ENCODE measurements at regions not wholly inside any gene's neighbourhood (a gene's known extent, or its start where the extent isn't known, plus 50 kb on each side); places are given as distances from the start of the nearest gene placed in this dataset.

GRCh38 chr12:38427442-38427841, 110.9 kb downstream of the ALG10B start (continued):
- TF ChIP-seq, protein P1, sequence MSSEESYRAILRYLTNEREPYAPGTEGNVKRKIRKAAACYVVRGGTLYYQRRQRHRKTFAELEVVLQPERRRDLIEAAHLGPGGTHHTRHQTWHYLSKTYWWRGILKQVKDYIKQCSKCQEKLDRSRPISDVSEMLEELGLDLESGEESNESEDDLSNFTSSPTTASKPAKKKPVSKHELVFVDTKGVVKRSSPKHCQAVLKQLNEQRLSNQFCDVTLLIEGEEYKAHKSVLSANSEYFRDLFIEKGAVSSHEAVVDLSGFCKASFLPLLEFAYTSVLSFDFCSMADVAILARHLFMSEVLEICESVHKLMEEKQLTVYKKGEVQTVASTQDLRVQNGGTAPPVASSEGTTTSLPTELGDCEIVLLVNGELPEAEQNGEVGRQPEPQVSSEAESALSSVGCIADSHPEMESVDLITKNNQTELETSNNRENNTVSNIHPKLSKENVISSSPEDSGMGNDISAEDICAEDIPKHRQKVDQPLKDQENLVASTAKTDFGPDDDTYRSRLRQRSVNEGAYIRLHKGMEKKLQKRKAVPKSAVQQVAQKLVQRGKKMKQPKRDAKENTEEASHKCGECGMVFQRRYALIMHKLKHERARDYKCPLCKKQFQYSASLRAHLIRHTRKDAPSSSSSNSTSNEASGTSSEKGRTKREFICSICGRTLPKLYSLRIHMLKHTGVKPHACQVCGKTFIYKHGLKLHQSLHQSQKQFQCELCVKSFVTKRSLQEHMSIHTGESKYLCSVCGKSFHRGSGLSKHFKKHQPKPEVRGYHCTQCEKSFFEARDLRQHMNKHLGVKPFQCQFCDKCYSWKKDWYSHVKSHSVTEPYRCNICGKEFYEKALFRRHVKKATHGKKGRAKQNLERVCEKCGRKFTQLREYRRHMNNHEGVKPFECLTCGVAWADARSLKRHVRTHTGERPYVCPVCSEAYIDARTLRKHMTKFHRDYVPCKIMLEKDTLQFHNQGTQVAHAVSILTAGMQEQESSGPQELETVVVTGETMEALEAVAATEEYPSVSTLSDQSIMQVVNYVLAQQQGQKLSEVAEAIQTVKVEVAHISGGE (CRISPR knock-in tag; IDR thresholded peaks at IDR 0.05) = no peak
- no peak for TF ChIP-seq ZKSCAN8 (CRISPR knock-in tag; IDR thresholded peaks at IDR 0.05)

DNA sequence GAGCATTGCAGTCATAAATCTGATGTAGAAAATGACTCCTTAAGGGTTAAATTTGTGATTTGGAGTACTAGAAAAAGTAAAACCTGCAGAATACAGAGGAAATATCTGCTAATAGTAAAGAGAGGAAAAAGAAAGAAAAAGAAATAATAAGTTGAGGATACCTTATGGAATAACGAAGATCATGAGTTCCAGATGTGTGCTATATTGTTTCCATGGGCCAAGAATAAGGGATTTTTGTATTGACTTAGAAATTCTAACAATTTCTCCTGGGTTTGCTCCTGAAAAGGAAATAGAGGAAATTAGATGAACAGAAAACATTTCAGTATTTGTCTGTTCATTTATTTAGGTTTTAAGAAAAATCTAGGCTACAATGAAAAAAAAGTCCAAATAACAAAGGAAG, 115.3 kb downstream of the ALG10B start:
- DNase-seq (ENCODE audit: extremely low read depth in 1 of 4, low spot score in 3 of 4) (no peak), ATAC-seq (no peak), FAIRE-seq (no peak)
- POLR2A ChIA-PET = no interaction called here
- no peaks in the 10 kb centered on the region for H3K27me3 ChIP-seq (ENCODE audit: control insufficient read depth in 2 of 2, insufficient read depth in 2 of 2, low read length in 2 of 2)
- CTCF ChIA-PET (ENCODE audit: low intra/inter-chr PET ratio) = no interaction called here
- no peaks in the 10 kb centered on the region for H3K79me2 ChIP-seq (ENCODE audit: control insufficient read depth, insufficient read depth, low read length)
- in situ Hi-C loops (cut with MboI) (no loop called here), intact Hi-C loops (cut with micrococcal nuclease) (no loop called here)
- H3K27ac ChIP-seq (ENCODE audit: extremely low read depth, low read depth, low read length) = no peak overlapping the region
- no TSS peak for BruUV-seq (replicated peaks)
- H3K4me1 ChIP-seq (replicated peaks in 1 of 2; ENCODE audit: control insufficient read depth in 2 of 2, insufficient read depth in 2 of 2, low read length in 2 of 2) = no peaks in the 10 kb centered on the region
- H3K4me2 ChIP-seq (ENCODE audit: insufficient read depth, low read length) = no peak overlapping the region
- no peaks in the 10 kb centered on the region for H3K36me3 ChIP-seq (ENCODE audit: control insufficient read depth, insufficient read depth, low read length)
- WGBS (ENCODE audit: insufficient coverage, low coverage, missing lambda C conversion rate) = 0% methylated on average over 1 of the region's 1 CpG
- H3K4me3 ChIP-seq = no peak overlapping the region
- H2AFZ ChIP-seq (ENCODE audit: low read depth, low read length) = no peak overlapping the region
- 0 out of 2 replicates have a peak, but pooled peaks cover 2% of the 10 kb centered on the region for H3K9me3 ChIP-seq (replicated peaks; ENCODE audit: control insufficient read depth, insufficient read depth, low read depth, low read length)
- no peak overlapping the region for H3K9ac ChIP-seq (ENCODE audit: insufficient read depth in 1 of 2, low read depth in 2 of 2, low read length in 2 of 2)
- TF ChIP-seq, protein P2, sequence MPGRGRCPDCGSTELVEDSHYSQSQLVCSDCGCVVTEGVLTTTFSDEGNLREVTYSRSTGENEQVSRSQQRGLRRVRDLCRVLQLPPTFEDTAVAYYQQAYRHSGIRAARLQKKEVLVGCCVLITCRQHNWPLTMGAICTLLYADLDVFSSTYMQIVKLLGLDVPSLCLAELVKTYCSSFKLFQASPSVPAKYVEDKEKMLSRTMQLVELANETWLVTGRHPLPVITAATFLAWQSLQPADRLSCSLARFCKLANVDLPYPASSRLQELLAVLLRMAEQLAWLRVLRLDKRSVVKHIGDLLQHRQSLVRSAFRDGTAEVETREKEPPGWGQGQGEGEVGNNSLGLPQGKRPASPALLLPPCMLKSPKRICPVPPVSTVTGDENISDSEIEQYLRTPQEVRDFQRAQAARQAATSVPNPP (IDR thresholded peaks at IDR 0.05; ENCODE audit: borderline replicate concordance, insufficient read depth, insufficient read length) = no peak
- no peak for TF ChIP-seq ELF4 (CRISPR knock-in tag; IDR thresholded peaks at IDR 0.05)
- TF ChIP-seq NONO (IDR thresholded peaks at IDR 0.05; ENCODE audit: low read depth in 2 of 2, low read length in 1 of 2) = no peak
- TF ChIP-seq PCBP1 (IDR thresholded peaks at IDR 0.05; ENCODE audit: low read depth, low read length, poor library complexity, severe bottlenecking) = no peak
- no peak for TF ChIP-seq MYC (IDR thresholded peaks at IDR 0.05; ENCODE audit: low read depth, low read length)
- no peak for TF ChIP-seq MYC (CRISPR knock-in tag; IDR thresholded peaks at IDR 0.05; ENCODE audit: borderline replicate concordance, low read depth)
- no peak for TF ChIP-seq ZNF644 (tag; IDR thresholded peaks at IDR 0.05; ENCODE audit: low read depth)
- TF ChIP-seq KLF10 (CRISPR knock-in tag; IDR thresholded peaks at IDR 0.05) = no peak
- no peak for TF ChIP-seq GABPB1 (CRISPR knock-in tag; IDR thresholded peaks at IDR 0.05)
- TF ChIP-seq KDM1A (IDR thresholded peaks at IDR 0.05) = no peak
- no peak for TF ChIP-seq ZNF445 (CRISPR knock-in tag; IDR thresholded peaks at IDR 0.05; ENCODE audit: low read depth)
- H3K9me1 ChIP-seq (ENCODE audit: control insufficient read depth, insufficient read depth, low read length) = no peaks in the 10 kb centered on the region
- no peaks in the 10 kb centered on the region for H4K20me1 ChIP-seq (replicated peaks; ENCODE audit: control insufficient read depth, insufficient read depth, low read length)
